H1 (cell line): ENCODE measurements at regions not wholly inside any gene's neighbourhood (a gene's known extent, or its start where the extent isn't known, plus 50 kb on each side); places are given as distances from the start of the nearest gene placed in this dataset.

ENCODE experiments used
- CTCF ChIA-PET: fragments of 300-600 bp; sonication (Branson Sonifier 250); formaldehyde crosslinking; loops from one replicate; lab custom pipeline; 2021; ENCODE audit not compliant: partially characterized antibody; lab: Charles Lee
- POLR2A ChIA-PET: fragments of 300-600 bp; sonication (Branson Sonifier 250); formaldehyde crosslinking; loops from one replicate; lab custom pipeline; 2021; ENCODE audit warnings: inconsistent platforms; ENCODE audit not compliant: partially characterized antibody; lab: Charles Lee
- DNase-seq, 2 experiments: peaks; one replicate each; pipeline versions ENCODE4 v3.0.0 to v3.0.0-alpha.2; 2010 to 2022; ENCODE audit warnings: low spot score in 2 of 2, low read depth in 1 of 2, mixed read lengths in 1 of 2
- FAIRE-seq: peaks from 2 replicates; lab custom pipeline; 2011; peaks lifted over from hg19 to GRCh38; lab: Jason Lieb, UNC
- H2AFZ ChIP-seq: 2 replicates; pipeline ENCODE4 v1.8.1; 2012; ENCODE audit warnings: low read length, inconsistent platforms
- H2AK5ac ChIP-seq: 2 replicates; pipeline ENCODE4 v1.6.1; 2013; ENCODE audit warnings: low read depth, low read length
- H2BK120ac ChIP-seq: replicated peaks from 2 replicates; pipeline ENCODE3; 2013; ENCODE audit warnings: low read depth, low read length, inconsistent platforms
- H2BK12ac ChIP-seq: 2 replicates; pipeline ENCODE4 v1.6.1; 2013; ENCODE audit warnings: low read depth, low read length
- H2BK15ac ChIP-seq: 2 replicates; pipeline ENCODE4 v1.6.1; 2013; ENCODE audit warnings: low read length
- H2BK20ac ChIP-seq: 2 replicates; pipeline ENCODE4 v1.6.1; 2013; ENCODE audit warnings: low read length
- H2BK5ac ChIP-seq: 2 replicates; pipeline ENCODE4 v1.6.1; 2013; ENCODE audit warnings: low read depth, low read length
- H3K14ac ChIP-seq: 2 replicates; pipeline ENCODE4 v1.6.1; 2013; ENCODE audit warnings: inconsistent platforms; ENCODE audit not compliant: insufficient read length
- H3K18ac ChIP-seq: 2 replicates; pipeline ENCODE4 v1.6.1; 2013; ENCODE audit warnings: low read length; ENCODE audit errors: extremely low read depth
- H3K23ac ChIP-seq: 2 replicates; pipeline ENCODE4 v1.6.1; 2013; ENCODE audit warnings: inconsistent platforms; ENCODE audit not compliant: insufficient read length
- H3K23me2 ChIP-seq: 2 replicates; pipeline ENCODE4 v1.6.1; 2013; ENCODE audit warnings: low read depth, low read length
- H3K27ac ChIP-seq: 2 replicates; pipeline ENCODE4 v1.6.1; 2011; ENCODE audit warnings: low read depth, low read length, inconsistent platforms
- H3K27me3 ChIP-seq, 4 experiments: replicated peaks in 1 of 4; 1 replicate in 1 of 4; 2 replicates in 3 of 4; pipeline versions ENCODE4 v1.6.1 to v1.8.1; 2011 to 2013; ENCODE audit warnings: low read length in 3 of 4, mild to moderate bottlenecking in 3 of 4, inconsistent platforms in 2 of 4, mixed read lengths in 2 of 4, moderate library complexity in 1 of 4; ENCODE audit not compliant: control insufficient read depth in 3 of 4, insufficient read depth in 3 of 4; ENCODE audit errors: extremely low read depth in 1 of 4
- H3K36me3 ChIP-seq, 4 experiments: 2 replicates each; pipeline versions ENCODE4 v1.6.1 to v1.8.1; 2011 to 2013; ENCODE audit warnings: mild to moderate bottlenecking in 4 of 4, low read length in 3 of 4, moderate library complexity in 2 of 4, control low read depth in 1 of 4, inconsistent platforms in 1 of 4; ENCODE audit not compliant: insufficient read depth in 4 of 4, control insufficient read depth in 2 of 4
- H3K4ac ChIP-seq: replicated peaks from 2 replicates; pipeline ENCODE3; 2013; ENCODE audit warnings: low read length, low read depth, mixed read lengths, inconsistent platforms; ENCODE audit not compliant: insufficient read length
- H3K4me1 ChIP-seq, 4 experiments: replicated peaks in 1 of 4; 1 replicate in 1 of 4; 2 replicates in 3 of 4; pipeline versions ENCODE4 v1.6.1 to v1.8.1; 2011 to 2013; ENCODE audit warnings: low read length in 3 of 4, inconsistent platforms in 2 of 4, mixed read lengths in 1 of 4; ENCODE audit not compliant: insufficient read depth in 4 of 4, control insufficient read depth in 3 of 4
- H3K4me2 ChIP-seq, 2 experiments: 2 replicates each; pipeline versions ENCODE4 v1.6.1 to v1.8.1; 2011 to 2013; ENCODE audit warnings: low read depth in 2 of 2, low read length in 2 of 2, control low read depth in 1 of 2, inconsistent platforms in 1 of 2, mild to moderate bottlenecking in 1 of 2; ENCODE audit not compliant: insufficient read depth in 1 of 2
- H3K4me3 ChIP-seq, 4 experiments: fragments of 200-600, 300-600 bp in 1 of 4; sonication (generic), shearing (Covaris generic), sonication (Bioruptor Twin) in 1 of 4; 2 replicates each; pipeline versions ENCODE4 v1.5.1 to v1.8.1; 2011 to 2016; ENCODE audit warnings: low read length in 4 of 4, low read depth in 3 of 4, control low read depth in 2 of 4, inconsistent platforms in 2 of 4, mild to moderate bottlenecking in 2 of 4, mixed read lengths in 1 of 4, moderate library complexity in 1 of 4; ENCODE audit not compliant: insufficient read depth in 2 of 4; ENCODE audit errors: extremely low read depth in 1 of 4
- H3K56ac ChIP-seq: replicated peaks from 2 replicates; pipeline ENCODE3; 2013; ENCODE audit warnings: low read depth, mild to moderate bottlenecking, mixed read lengths, low read length, inconsistent platforms; ENCODE audit not compliant: insufficient read length
- H3K79me1 ChIP-seq: 2 replicates; pipeline ENCODE4 v1.6.1; 2013; ENCODE audit warnings: low read depth, low read length, control low read depth
- H3K79me2 ChIP-seq, 2 experiments: 2 replicates each; pipeline versions ENCODE4 v1.6.1 to v1.8.1; 2012 to 2013; ENCODE audit warnings: low read length in 2 of 2, mild to moderate bottlenecking in 2 of 2, inconsistent platforms in 1 of 2; ENCODE audit not compliant: insufficient read depth in 2 of 2, control insufficient read depth in 1 of 2
- H3K9ac ChIP-seq, 4 experiments: replicated peaks in 1 of 4; 1 replicate in 1 of 4; 2 replicates in 3 of 4; pipeline versions ENCODE4 v1.6.1 to v1.8.1; 2011 to 2013; ENCODE audit warnings: low read depth in 3 of 4, low read length in 3 of 4, control low read depth in 2 of 4, mild to moderate bottlenecking in 2 of 4, moderate library complexity in 2 of 4, inconsistent platforms in 1 of 4; ENCODE audit errors: extremely low read depth in 1 of 4
- H3K9me3 ChIP-seq, 2 experiments: 2 replicates each; pipeline versions ENCODE4 v1.6.1 to v1.8.1; 2012 to 2013; ENCODE audit warnings: mild to moderate bottlenecking in 2 of 2, moderate library complexity in 2 of 2, control low read depth in 1 of 2, inconsistent platforms in 1 of 2, low read depth in 1 of 2, low read length in 1 of 2, mixed read lengths in 1 of 2; ENCODE audit not compliant: insufficient read depth in 2 of 2
- H4K20me1 ChIP-seq, 2 experiments: replicated peaks in 1 of 2; 2 replicates each; pipeline versions ENCODE3 to v1.8.1; 2011 to 2013; ENCODE audit warnings: inconsistent platforms in 2 of 2, low read length in 2 of 2, mild to moderate bottlenecking in 1 of 2; ENCODE audit not compliant: insufficient read depth in 2 of 2, control insufficient read depth in 1 of 2
- H4K5ac ChIP-seq: 2 replicates; pipeline ENCODE4 v1.6.1; 2013; ENCODE audit warnings: low read length, low read depth, mixed read lengths, inconsistent platforms; ENCODE audit not compliant: insufficient read length
- H4K8ac ChIP-seq: 2 replicates; pipeline ENCODE4 v1.8.0; 2013; ENCODE audit warnings: mild to moderate bottlenecking, moderate library complexity, low read length, inconsistent platforms; ENCODE audit not compliant: insufficient read depth; ENCODE audit errors: extremely low read depth
- H4K91ac ChIP-seq: replicated peaks from 2 replicates; pipeline ENCODE3; 2013; ENCODE audit warnings: low read length, mixed read lengths, inconsistent platforms; ENCODE audit not compliant: insufficient read length
- CHD2 ChIP-seq: IDR thresholded peaks from 2 replicates; pipeline ENCODE4 v1.6.1; 2012; ENCODE audit warnings: low read length, improper control_type of control experiment
- E2F6 ChIP-seq: IDR thresholded peaks from 2 replicates; pipeline ENCODE4 v1.6.1; 2012; ENCODE audit warnings: inconsistent platforms
- GABPA ChIP-seq: IDR thresholded peaks from 2 replicates; pipeline ENCODE4 v1.6.1; 2011; ENCODE audit warnings: mild to moderate bottlenecking, low read length, moderate library complexity, borderline replicate concordance; ENCODE audit not compliant: insufficient read depth
- MAX ChIP-seq: IDR thresholded peaks from 2 replicates; pipeline ENCODE4 v1.6.1; 2012; ENCODE audit warnings: inconsistent platforms
- RFX5 ChIP-seq: IDR thresholded peaks from 2 replicates; pipeline ENCODE4 v1.6.1; 2011; ENCODE audit warnings: low read depth, low read length, improper control_type of control experiment, borderline replicate concordance
- RNF2 ChIP-seq: fragments of 200-900, 300-1000 bp; sonication (generic); IDR thresholded peaks from 2 replicates; pipeline ENCODE4 v1.7.1; 2016; ENCODE audit warnings: borderline replicate concordance, low read depth, mild to moderate bottlenecking, antibody characterized with exemption, low read length; ENCODE audit not compliant: poor library complexity, severe bottlenecking; ENCODE audit errors: missing control alignments
- SIN3A ChIP-seq, 2 experiments: IDR thresholded peaks in 1 of 2; conservative IDR thresholded peaks in 1 of 2; 2 replicates each; pipeline ENCODE4 v1.6.1; 2011 to 2012; ENCODE audit warnings: low read length in 2 of 2, improper control_type of control experiment in 1 of 2, low read depth in 1 of 2, mild to moderate bottlenecking in 1 of 2
- SIRT6 ChIP-seq: IDR thresholded peaks from one replicate; pipeline ENCODE4 v1.7.1; 2012; ENCODE audit warnings: low read length, inconsistent platforms
- SP4 ChIP-seq: IDR thresholded peaks from 2 replicates; pipeline ENCODE4 v1.6.1; 2012; ENCODE audit warnings: low read length, inconsistent platforms
- SRF ChIP-seq: IDR thresholded peaks from 2 replicates; pipeline ENCODE4 v1.6.1; 2011; ENCODE audit warnings: mild to moderate bottlenecking, low read depth, low read length, moderate library complexity
- TAF7 ChIP-seq: optimal IDR thresholded peaks from 2 replicates; pipeline ENCODE3; 2011; ENCODE audit warnings: low read depth, mild to moderate bottlenecking, inconsistent platforms, low read length, moderate library complexity, borderline replicate concordance
- WGBS, 2 experiments: shearing (Covaris generic) in 1 of 2; methylation state at CpG; one replicate each; pipeline versions ENCODE4 v1.1.6 to v1.1.7; 2013 to 2015; ENCODE audit warnings: low lambda C conversion rate in 2 of 2, mixed read lengths in 2 of 2, inconsistent platforms in 1 of 2, low coverage in 1 of 2, missing lambda C conversion rate in 1 of 2; ENCODE audit not compliant: insufficient replicate concordance in 2 of 2, insufficient coverage in 1 of 2, insufficient read length in 1 of 2; ENCODE audit errors: extremely low coverage in 1 of 2, missing lambda C conversion rate in 1 of 2; 5-methylcytosine and 5-hydroxymethylcytosine counted together

GRCh38 chr4:138918169-138918869 lies 97.3 kb upstream of the NOCT start:
- Histone ChIP-seq H4K91ac (no peak overlapping the region), H3K23me2 (no peaks in the 10 kb centered on the region; the same call in 1 of the 2 replicates), H3K14ac (no peak overlapping the region), H2BK20ac (peak overlapping the region; percentile 35; the same call in 1 of the 2 replicates), H3K4me3 (no peak overlapping the region), H2BK12ac (no peak overlapping the region), H2AK5ac (no peak overlapping the region), H3K23ac (no peak overlapping the region), H2BK5ac (no peak overlapping the region), H3K56ac (no peak overlapping the region), H3K4me1 (peaks cover 0 to 3% (median 0%) of the 10 kb centered on the region in 4 experiments; a peak in 1 of 7 replicates), H2BK15ac (peak overlapping the region; percentile 76; the same call in 1 of the 2 replicates), H3K79me1 (no peaks in the 10 kb centered on the region), H3K4ac (no peak overlapping the region), H2BK120ac (no peak overlapping the region), H3K9ac (no peak overlapping the region), H3K27me3 (no peaks in the 10 kb centered on the region), H4K8ac (no peak overlapping the region), H3K4me2 (no peak overlapping the region), H2AFZ (no peak overlapping the region), H4K5ac (no peak overlapping the region), H3K9me3 (no peaks in the 10 kb centered on the region), H3K18ac (no peak overlapping the region), H3K27ac (no peak overlapping the region), H3K79me2 (no peaks in the 10 kb centered on the region), H3K36me3 (no peaks in the 10 kb centered on the region), H4K20me1 (no peaks in the 10 kb centered on the region)
- ChIA-PET POLR2A (no interaction called here), CTCF (interaction anchor here (0.7 to 3.4 kb wide), 10 partner anchors 7 to 867 kb away, joined by 3 to 27 read pairs (median 3); no protein-coding TSS in a partner anchor)
- no peak for DNase-seq
- no peak for FAIRE-seq
- WGBS, 2 experiments, result 88% methylated on average over 15 of the region's 15 CpGs; no CpG with 5 or more reads in 1 of the 2 experiments
- no peak for TF ChIP-seq GABPA
- no peak for TF ChIP-seq SRF
- no peak for TF ChIP-seq E2F6
- no peak for TF ChIP-seq CHD2
- no peak for TF ChIP-seq TAF7
- TF ChIP-seq SP4, result no peak
- no peak for TF ChIP-seq RFX5
- no peak for TF ChIP-seq RNF2
- no peak for TF ChIP-seq MAX
- TF ChIP-seq SIRT6, result no peak
- no peak for TF ChIP-seq SIN3A (conservative IDR thresholded peaks at IDR 0.05 in 1 of 2, IDR thresholded peaks at IDR 0.05 in 1 of 2; ENCODE audit: low read depth in 1 of 2, low read length in 2 of 2)
